ENCODE measurements at regions not wholly inside any gene's neighbourhood (a gene's known extent, or its start where the extent isn't known, plus 50 kb on each side); places are given as distances from the start of the nearest gene placed in this dataset.

DNA sequence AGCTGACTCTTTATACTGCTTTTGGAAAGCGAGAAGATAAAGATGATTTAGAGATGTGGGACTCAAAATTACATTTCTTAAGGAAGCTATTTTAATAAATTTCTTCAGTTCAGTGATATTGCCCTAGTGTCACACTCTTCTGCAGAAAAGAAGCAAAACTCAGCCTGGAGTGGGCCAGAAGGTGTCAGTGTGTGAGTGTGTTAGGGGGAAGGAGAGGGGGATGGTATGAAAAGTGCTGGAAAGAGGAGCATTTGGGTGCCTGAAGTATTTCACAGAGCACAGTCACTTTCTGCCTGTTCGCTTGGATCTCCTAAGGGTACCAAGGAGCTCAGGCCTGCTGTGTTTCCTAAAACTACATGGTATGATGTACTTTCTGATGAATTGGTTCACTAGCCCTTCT is 84.5 kb upstream of the FRY start:
- TF ChIP-seq, protein P1, sequence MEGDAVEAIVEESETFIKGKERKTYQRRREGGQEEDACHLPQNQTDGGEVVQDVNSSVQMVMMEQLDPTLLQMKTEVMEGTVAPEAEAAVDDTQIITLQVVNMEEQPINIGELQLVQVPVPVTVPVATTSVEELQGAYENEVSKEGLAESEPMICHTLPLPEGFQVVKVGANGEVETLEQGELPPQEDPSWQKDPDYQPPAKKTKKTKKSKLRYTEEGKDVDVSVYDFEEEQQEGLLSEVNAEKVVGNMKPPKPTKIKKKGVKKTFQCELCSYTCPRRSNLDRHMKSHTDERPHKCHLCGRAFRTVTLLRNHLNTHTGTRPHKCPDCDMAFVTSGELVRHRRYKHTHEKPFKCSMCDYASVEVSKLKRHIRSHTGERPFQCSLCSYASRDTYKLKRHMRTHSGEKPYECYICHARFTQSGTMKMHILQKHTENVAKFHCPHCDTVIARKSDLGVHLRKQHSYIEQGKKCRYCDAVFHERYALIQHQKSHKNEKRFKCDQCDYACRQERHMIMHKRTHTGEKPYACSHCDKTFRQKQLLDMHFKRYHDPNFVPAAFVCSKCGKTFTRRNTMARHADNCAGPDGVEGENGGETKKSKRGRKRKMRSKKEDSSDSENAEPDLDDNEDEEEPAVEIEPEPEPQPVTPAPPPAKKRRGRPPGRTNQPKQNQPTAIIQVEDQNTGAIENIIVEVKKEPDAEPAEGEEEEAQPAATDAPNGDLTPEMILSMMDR (IDR thresholded peaks at IDR 0.05), result no peak
- no peak for TF ChIP-seq EZH2 (IDR thresholded peaks at IDR 0.05; ENCODE audit: borderline replicate concordance, insufficient read depth, low read depth, low read length, poor library complexity, severe bottlenecking)

All from B cell (primary cell).